SKM-1 (cell line): ENCODE measurements at regions not wholly inside any gene's neighbourhood (a gene's known extent, or its start where the extent isn't known, plus 50 kb on each side); places are given as distances from the start of the nearest gene placed in this dataset.
"Not testable (repeated sequence)": the region's sequence is repeated elsewhere in the genome, so short reads cannot be mapped to it uniquely, and the experiment has no call there.

Experiments
- DNase-seq: peaks from one replicate; lab custom pipeline; 2025; ENCODE audit not compliant: unreplicated experiment; lab: John Stamatoyannopoulos, UW

- no peak for DNase-seq
Measured at GRCh38 chrX:88828011-88828410, 81.0 kb downstream of the CPXCR1 start.

DNA sequence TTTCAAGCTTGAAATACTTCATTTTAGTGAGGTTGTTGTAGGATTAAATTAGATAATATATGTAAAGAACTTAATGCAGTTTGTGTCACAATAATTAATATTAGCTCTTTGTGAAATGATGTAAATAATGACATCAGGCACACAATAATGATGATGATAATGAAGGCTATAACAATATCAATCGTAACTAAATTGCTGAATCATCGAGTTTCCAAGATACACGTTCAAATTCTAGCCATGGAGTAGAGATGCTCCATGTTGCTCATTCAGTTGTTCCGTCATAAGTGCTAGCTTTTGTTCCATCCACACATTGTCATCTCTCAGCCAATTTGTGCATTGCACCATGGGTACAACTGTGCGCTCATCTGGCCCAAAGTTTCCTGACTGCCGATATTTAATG, 83.1 kb downstream of the CPXCR1 start:
- no peak for DNase-seq

GRCh38 chrX:88837721-88838120, 90.7 kb downstream of the CPXCR1 start:
- DNase-seq, result not testable (repeated sequence)

- DNase-seq, result no peak
Measured at GRCh38 chrX:88838392-88838791, 91.4 kb downstream of the CPXCR1 start.

- DNase-seq, result not testable (repeated sequence)
Measured at GRCh38 chrX:88843841-88844240, 96.8 kb downstream of the CPXCR1 start.

DNA sequence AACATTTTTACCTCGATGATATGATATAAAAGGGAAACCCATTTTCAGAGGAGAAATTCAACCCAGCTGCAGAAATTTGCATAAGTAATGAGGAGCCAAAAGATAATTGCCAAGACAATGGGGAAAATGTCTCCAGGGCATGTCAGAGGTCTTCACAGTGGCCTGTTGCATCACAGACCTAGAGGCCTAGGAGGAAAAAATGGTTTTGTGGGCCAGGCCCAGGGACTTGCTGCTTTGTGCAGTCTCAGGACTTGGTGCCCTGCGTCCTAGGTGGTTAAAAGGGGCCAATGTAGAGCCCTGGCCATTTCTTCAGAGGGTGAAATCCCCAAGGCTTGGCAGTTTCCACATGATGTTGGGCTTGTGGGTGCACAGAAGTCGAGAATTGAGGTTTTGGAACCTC, 106.9 kb downstream of the CPXCR1 start:
- no peak for DNase-seq

- DNase-seq, result no peak
Measured at GRCh38 chrX:88863726-88864125, 116.7 kb downstream of the CPXCR1 start.

- DNase-seq, result no peak
Measured at GRCh38 chrX:88865634-88866033, 118.6 kb downstream of the CPXCR1 start.

DNA sequence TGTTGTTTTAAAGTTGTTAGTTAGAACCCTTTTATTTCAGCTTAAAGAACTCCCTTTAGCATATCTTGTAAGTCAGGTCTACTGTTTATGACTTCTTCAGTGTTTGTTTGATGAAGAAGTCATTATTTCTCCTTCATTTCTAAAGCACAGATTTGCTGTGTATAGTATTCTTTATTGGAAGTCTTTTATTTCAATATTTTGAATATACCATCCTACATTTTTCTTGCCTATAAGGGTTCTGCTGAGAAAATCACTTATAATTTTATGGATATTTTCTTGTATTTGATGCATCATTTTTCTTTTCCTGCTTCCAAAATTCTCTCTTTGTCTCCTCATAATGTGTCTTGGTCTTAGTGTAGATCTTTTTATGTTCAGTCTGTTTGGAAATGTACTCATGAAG, 134.5 kb downstream of the CPXCR1 start:
- DNase-seq, result no peak

DNA sequence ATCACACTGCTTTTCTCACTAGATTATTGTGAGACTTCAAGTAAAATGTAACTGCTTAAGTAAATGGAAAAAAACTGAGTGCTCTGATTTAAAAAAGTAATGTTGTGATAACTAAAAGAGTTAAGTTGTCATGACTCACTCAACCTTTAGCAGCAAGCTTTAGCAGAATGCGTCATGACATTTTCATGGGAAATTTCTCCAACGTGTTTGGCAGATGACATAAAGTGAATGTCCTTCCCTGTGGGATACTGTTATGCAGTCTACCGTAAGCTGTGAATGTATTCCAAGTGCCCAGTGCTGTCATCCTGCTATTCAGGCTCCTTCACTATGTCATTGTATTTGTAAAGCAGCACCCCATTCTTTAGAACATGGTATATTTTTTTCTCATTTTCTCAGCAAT, 136.2 kb downstream of the CPXCR1 start:
- no peak for DNase-seq

GRCh38 chrX:88886908-88887307, 139.9 kb downstream of the CPXCR1 start:
- DNase-seq, result no peak

GRCh38 chrX:88903989-88904718, 157.1 kb downstream of the CPXCR1 start:
- DNase-seq, result no peak

GRCh38 chrX:88908056-88908455, 161.0 kb downstream of the CPXCR1 start:
- DNase-seq, result no peak

DNA sequence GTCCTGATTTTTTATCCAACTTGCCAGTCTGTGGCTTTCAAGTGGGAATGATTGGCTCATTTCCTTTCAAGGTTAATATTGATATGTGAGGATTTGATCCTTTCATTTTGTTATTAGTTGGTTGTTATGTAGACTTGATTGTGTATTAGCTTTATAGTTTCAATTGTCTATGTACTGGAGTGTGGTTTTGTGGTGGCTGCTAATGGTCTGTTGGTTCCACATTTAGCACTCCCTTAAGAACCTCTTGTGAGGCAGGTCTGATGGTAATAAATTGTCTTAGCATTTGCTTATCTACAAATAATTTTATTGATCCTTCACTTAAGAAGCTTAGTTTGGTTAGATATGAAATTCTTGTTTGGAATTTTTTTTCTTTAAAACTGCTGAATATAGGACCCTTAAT, 190.6 kb downstream of the CPXCR1 start:
- no peak for DNase-seq

- no peak for DNase-seq
Measured at GRCh38 chrX:88940904-88941303, 193.9 kb downstream of the CPXCR1 start.

GRCh38 chrX:88944661-88945060, 197.6 kb downstream of the CPXCR1 start:
- no peak for DNase-seq

- not testable (repeated sequence) for DNase-seq
Measured at GRCh38 chrX:88956059-88956458, 209.0 kb downstream of the CPXCR1 start.

- DNase-seq, result no peak
Measured at GRCh38 chrX:88977835-88978234, 230.8 kb downstream of the CPXCR1 start.

DNA sequence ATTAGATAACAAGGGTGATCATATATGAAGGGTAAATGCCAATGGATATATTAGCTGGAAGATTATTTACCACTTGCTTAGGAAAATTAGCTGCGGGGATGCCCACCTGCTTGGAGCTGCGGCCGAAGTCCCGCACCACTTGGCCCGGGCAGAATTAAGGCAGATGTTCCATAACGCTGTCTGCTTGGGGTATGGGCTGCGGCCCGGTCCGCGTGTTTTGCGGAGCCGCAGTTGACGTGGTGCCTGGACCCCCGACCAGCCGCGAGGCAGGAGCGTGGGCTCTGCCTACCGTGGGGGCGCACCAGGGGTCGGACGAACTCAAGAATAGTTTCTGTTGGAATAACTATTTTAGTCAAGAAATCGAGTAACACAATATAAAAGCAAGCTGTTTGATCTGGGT, 235.2 kb downstream of the CPXCR1 start:
- DNase-seq, result no peak

GRCh38 chrX:88982933-88983332, 235.9 kb downstream of the CPXCR1 start:
- no peak for DNase-seq

- no peak for DNase-seq
Measured at GRCh38 chrX:88988796-88989195, 241.8 kb downstream of the CPXCR1 start.

- no peak for DNase-seq
Measured at GRCh38 chrX:88990882-88991582, 244.0 kb downstream of the CPXCR1 start.
